ENCODE measurements at regions not wholly inside any gene's neighbourhood (a gene's known extent, or its start where the extent isn't known, plus 50 kb on each side); places are given as distances from the start of the nearest gene placed in this dataset.

- no peaks in the 10 kb centered on the region for H3K79me2 ChIP-seq (ENCODE audit: low read length)
- no peak overlapping the region for H2AFZ ChIP-seq (ENCODE audit: low read length)
- no peak overlapping the region for H3K27ac ChIP-seq (ENCODE audit: low read length)
- H3K4me3 ChIP-seq (ENCODE audit: low read length) = no peak overlapping the region
- no peak for DNase-seq
- H3K9me3 ChIP-seq (replicated peaks; ENCODE audit: insufficient read depth, low read length) = no peaks in the 10 kb centered on the region
- H4K20me1 ChIP-seq (ENCODE audit: insufficient read depth, low read length) = no peaks in the 10 kb centered on the region
- no peaks in the 10 kb centered on the region for H3K9me2 ChIP-seq (replicated peaks; ENCODE audit: insufficient read depth, low read length)
- no peak for TF ChIP-seq EZH2phosphoT487 (IDR thresholded peaks at IDR 0.05; ENCODE audit: low read length)
- no peak for TF ChIP-seq EZH2 (optimal IDR thresholded peaks at IDR 0.05; ENCODE audit: low read depth, low read length)
- TF ChIP-seq, protein P1, sequence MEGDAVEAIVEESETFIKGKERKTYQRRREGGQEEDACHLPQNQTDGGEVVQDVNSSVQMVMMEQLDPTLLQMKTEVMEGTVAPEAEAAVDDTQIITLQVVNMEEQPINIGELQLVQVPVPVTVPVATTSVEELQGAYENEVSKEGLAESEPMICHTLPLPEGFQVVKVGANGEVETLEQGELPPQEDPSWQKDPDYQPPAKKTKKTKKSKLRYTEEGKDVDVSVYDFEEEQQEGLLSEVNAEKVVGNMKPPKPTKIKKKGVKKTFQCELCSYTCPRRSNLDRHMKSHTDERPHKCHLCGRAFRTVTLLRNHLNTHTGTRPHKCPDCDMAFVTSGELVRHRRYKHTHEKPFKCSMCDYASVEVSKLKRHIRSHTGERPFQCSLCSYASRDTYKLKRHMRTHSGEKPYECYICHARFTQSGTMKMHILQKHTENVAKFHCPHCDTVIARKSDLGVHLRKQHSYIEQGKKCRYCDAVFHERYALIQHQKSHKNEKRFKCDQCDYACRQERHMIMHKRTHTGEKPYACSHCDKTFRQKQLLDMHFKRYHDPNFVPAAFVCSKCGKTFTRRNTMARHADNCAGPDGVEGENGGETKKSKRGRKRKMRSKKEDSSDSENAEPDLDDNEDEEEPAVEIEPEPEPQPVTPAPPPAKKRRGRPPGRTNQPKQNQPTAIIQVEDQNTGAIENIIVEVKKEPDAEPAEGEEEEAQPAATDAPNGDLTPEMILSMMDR (IDR thresholded peaks at IDR 0.05; ENCODE audit: low read length) = no peak
- H3K4me1 ChIP-seq (ENCODE audit: low read length) = no peaks in the 10 kb centered on the region
- H3K36me3 ChIP-seq (replicated peaks; ENCODE audit: insufficient read depth, low read length) = no peaks in the 10 kb centered on the region
- H3K27me3 ChIP-seq (replicated peaks; ENCODE audit: insufficient read depth, low read length) = no peaks in the 10 kb centered on the region
- H3F3A ChIP-seq (ENCODE audit: insufficient read depth, low read length) = no peaks in the 10 kb centered on the region
- no peak overlapping the region for H3K4me2 ChIP-seq (ENCODE audit: low read depth, low read length)
- H3K9ac ChIP-seq (ENCODE audit: low read length) = no peak overlapping the region
These were observed 535.6 kb downstream of the QKI start for GRCh38 chr6:163950159-163950558.

- H3K4me3 ChIP-seq (ENCODE audit: low read length) = no peak overlapping the region
- H3K4me1 ChIP-seq (ENCODE audit: low read length) = no peaks in the 10 kb centered on the region
- H3K27ac ChIP-seq (ENCODE audit: low read length) = no peak overlapping the region
- no peak overlapping the region for H2AFZ ChIP-seq (ENCODE audit: low read length)
- no peaks in the 10 kb centered on the region for H3K9me3 ChIP-seq (replicated peaks; ENCODE audit: insufficient read depth, low read length)
- DNase-seq = no peak
- H3F3A ChIP-seq (ENCODE audit: insufficient read depth, low read length) = no peaks in the 10 kb centered on the region
- TF ChIP-seq EZH2 (optimal IDR thresholded peaks at IDR 0.05; ENCODE audit: low read depth, low read length) (no peak), EZH2phosphoT487 (IDR thresholded peaks at IDR 0.05; ENCODE audit: low read length) (no peak)
- TF ChIP-seq, protein P1 (IDR thresholded peaks at IDR 0.05; ENCODE audit: low read length) = no peak
- no peaks in the 10 kb centered on the region for H3K36me3 ChIP-seq (replicated peaks; ENCODE audit: insufficient read depth, low read length)
- no peak overlapping the region for H3K9ac ChIP-seq (ENCODE audit: low read length)
- no peak overlapping the region for H3K4me2 ChIP-seq (ENCODE audit: low read depth, low read length)
- H3K9me2 ChIP-seq (replicated peaks; ENCODE audit: insufficient read depth, low read length) = no peaks in the 10 kb centered on the region
- H3K27me3 ChIP-seq (replicated peaks; ENCODE audit: insufficient read depth, low read length) = no peaks in the 10 kb centered on the region
- H3K79me2 ChIP-seq (ENCODE audit: low read length) = no peaks in the 10 kb centered on the region
- H4K20me1 ChIP-seq (ENCODE audit: insufficient read depth, low read length) = no peaks in the 10 kb centered on the region
These were observed 534.9 kb downstream of the QKI start for GRCh38 chr6:163949431-163949830.

- H3K27ac ChIP-seq (ENCODE audit: low read length) = no peak overlapping the region
- no peaks in the 10 kb centered on the region for H3F3A ChIP-seq (ENCODE audit: insufficient read depth, low read length)
- TF ChIP-seq, protein P1 (IDR thresholded peaks at IDR 0.05; ENCODE audit: low read length) = no peak
- TF ChIP-seq EZH2 (optimal IDR thresholded peaks at IDR 0.05; ENCODE audit: low read depth, low read length) = no peak
- no peak for TF ChIP-seq EZH2phosphoT487 (IDR thresholded peaks at IDR 0.05; ENCODE audit: low read length)
- no peaks in the 10 kb centered on the region for H3K4me1 ChIP-seq (ENCODE audit: low read length)
- H2AFZ ChIP-seq (ENCODE audit: low read length) = no peak overlapping the region
- H3K9me3 ChIP-seq (replicated peaks; ENCODE audit: insufficient read depth, low read length) = no peaks in the 10 kb centered on the region
- H3K9ac ChIP-seq (ENCODE audit: low read length) = no peak overlapping the region
- H3K4me3 ChIP-seq (ENCODE audit: low read length) = no peak overlapping the region
- no peaks in the 10 kb centered on the region for H3K79me2 ChIP-seq (ENCODE audit: low read length)
- no peaks in the 10 kb centered on the region for H3K9me2 ChIP-seq (replicated peaks; ENCODE audit: insufficient read depth, low read length)
- no peak overlapping the region for H3K4me2 ChIP-seq (ENCODE audit: low read depth, low read length)
- H3K27me3 ChIP-seq (replicated peaks; ENCODE audit: insufficient read depth, low read length) = no peaks in the 10 kb centered on the region
- H4K20me1 ChIP-seq (ENCODE audit: insufficient read depth, low read length) = no peaks in the 10 kb centered on the region
- no peaks in the 10 kb centered on the region for H3K36me3 ChIP-seq (replicated peaks; ENCODE audit: insufficient read depth, low read length)
- DNase-seq = no peak
These were observed 533.7 kb downstream of the QKI start for GRCh38 chr6:163948250-163948649.

Data from MM.1S (cell line).